Endothelial cell of umbilical vein (primary cell): ENCODE measurements at regions not wholly inside any gene's neighbourhood (a gene's known extent, or its start where the extent isn't known, plus 50 kb on each side); places are given as distances from the start of the nearest gene placed in this dataset.

Experiments used
- BruUV-seq: library from RNA; stranded (reverse); fragments of 400-500 nt; replicated peaks from 2 replicates; lab custom pipeline; 2021; lab: Mats Ljungman, UMichigan
- CTCF ChIA-PET: fragments of 300-600, 350-600 bp; sonication (Branson Sonifier 250); formaldehyde crosslinking; loops from one replicate; lab custom pipeline; 2021; ENCODE audit warnings: antibody characterized with exemption, inconsistent platforms; lab: Charles Lee
- POLR2A ChIA-PET: fragments of 300-600, 350-600 bp; sonication (Branson Sonifier 250); formaldehyde crosslinking; loops from one replicate; lab custom pipeline; 2021; ENCODE audit warnings: antibody characterized with exemption, inconsistent platforms; lab: Charles Lee
- DNase-seq: peaks from one replicate; pipeline ENCODE4 v3.0.0-alpha.2; 2011; ENCODE audit warnings: low read depth, low spot score
- FAIRE-seq: peaks from 2 replicates; lab custom pipeline; 2011; peaks lifted over from hg19 to GRCh38; lab: Jason Lieb, UNC
- H2AFZ ChIP-seq: 2 replicates; pipeline ENCODE4 v1.6.0; 2012; ENCODE audit warnings: low read depth, low read length, control low read depth, inconsistent platforms
- H3K27ac ChIP-seq: 2 replicates; pipeline ENCODE4 v1.5.1; 2011; ENCODE audit warnings: low read depth, mild to moderate bottlenecking, control low read depth, low read length, moderate library complexity; ENCODE audit not compliant: insufficient read depth
- H3K27me3 ChIP-seq, 2 experiments: 2 replicates each; pipeline versions ENCODE4 v1.6.0 to v1.6.1; 2011; ENCODE audit warnings: low read length in 2 of 2, mixed read lengths in 1 of 2; ENCODE audit not compliant: control insufficient read depth in 2 of 2, insufficient read depth in 2 of 2
- H3K36me3 ChIP-seq, 2 experiments: 2 replicates in 1 of 2; 3 replicates in 1 of 2; pipeline ENCODE4 v1.5.1; 2011; ENCODE audit warnings: low read length in 2 of 2, mild to moderate bottlenecking in 1 of 2, moderate library complexity in 1 of 2; ENCODE audit not compliant: control insufficient read depth in 2 of 2, insufficient read depth in 2 of 2; ENCODE audit errors: extremely low read depth in 1 of 2
- H3K4me1 ChIP-seq: 3 replicates; pipeline ENCODE4 v1.5.1; 2011; ENCODE audit warnings: mild to moderate bottlenecking, low read length; ENCODE audit not compliant: control insufficient read depth, insufficient read depth; ENCODE audit errors: extremely low read depth
- H3K4me2 ChIP-seq: 2 replicates; pipeline ENCODE4 v1.6.1; 2011; ENCODE audit warnings: low read length, control low read depth, mixed read lengths; ENCODE audit not compliant: insufficient read depth
- H3K4me3 ChIP-seq, 3 experiments: fragments of 200-600 bp in 1 of 3; sonication (generic), shearing (Covaris generic) in 1 of 3; replicated peaks in 1 of 3; 2 replicates each; pipeline ENCODE4 v1.5.1; 2011 to 2016; ENCODE audit warnings: control low read depth in 3 of 3, low read length in 3 of 3, mild to moderate bottlenecking in 2 of 3, inconsistent platforms in 1 of 3, low read depth in 1 of 3, moderate library complexity in 1 of 3; ENCODE audit not compliant: insufficient read depth in 1 of 3
- H3K79me2 ChIP-seq: 2 replicates; pipeline ENCODE4 v1.6.0; 2012; ENCODE audit warnings: low read length, inconsistent platforms; ENCODE audit not compliant: control insufficient read depth, insufficient read depth
- H3K9ac ChIP-seq: replicated peaks from 2 replicates; pipeline ENCODE3; 2011; ENCODE audit warnings: low read length, control low read depth; ENCODE audit not compliant: insufficient read depth; ENCODE audit errors: extremely low read depth
- H3K9me1 ChIP-seq: replicated peaks from 3 replicates; pipeline ENCODE4 v1.6.0; 2011; ENCODE audit warnings: mild to moderate bottlenecking, low read length; ENCODE audit not compliant: control insufficient read depth, insufficient read depth; ENCODE audit errors: extremely low read depth
- H3K9me3 ChIP-seq: replicated peaks from 2 replicates; pipeline ENCODE4 v1.5.1; 2012; ENCODE audit warnings: low read length, inconsistent platforms; ENCODE audit not compliant: control insufficient read depth, insufficient read depth
- H4K20me1 ChIP-seq: replicated peaks from 2 replicates; pipeline ENCODE3; 2011; ENCODE audit warnings: mild to moderate bottlenecking, low read length; ENCODE audit not compliant: control insufficient read depth, insufficient read depth; ENCODE audit errors: extremely low read depth
- EZH2 ChIP-seq: IDR thresholded peaks from 2 replicates; pipeline ENCODE4 v1.6.1; 2012; ENCODE audit warnings: borderline replicate concordance, low read depth, mild to moderate bottlenecking, moderate library complexity, low read length, inconsistent platforms; ENCODE audit not compliant: severe bottlenecking
- FOS ChIP-seq: IDR thresholded peaks from 2 replicates; pipeline ENCODE4 v1.6.1; 2011; ENCODE audit warnings: mild to moderate bottlenecking, low read length, moderate library complexity, borderline replicate concordance; ENCODE audit not compliant: insufficient read depth
- GATA2 ChIP-seq: IDR thresholded peaks from 2 replicates; pipeline ENCODE4 v1.7.0; 2011; ENCODE audit warnings: low read depth, mild to moderate bottlenecking, moderate library complexity, mixed read lengths, low read length; ENCODE audit not compliant: insufficient read length, insufficient read depth
- JUN ChIP-seq: IDR thresholded peaks from 2 replicates; pipeline ENCODE4 v1.6.1; 2011; ENCODE audit warnings: borderline replicate concordance, low read depth; ENCODE audit not compliant: insufficient read length, insufficient read depth
- MYC ChIP-seq: IDR thresholded peaks from one replicate; pipeline ENCODE4 v1.6.1; 2011; ENCODE audit warnings: mild to moderate bottlenecking, low read depth, low read length
- POLR2A ChIP-seq: IDR thresholded peaks from 2 replicates; pipeline ENCODE4 v1.6.1; 2012; ENCODE audit warnings: low read depth, mild to moderate bottlenecking, control low read depth, low read length
- POLR2AphosphoS5 ChIP-seq: IDR thresholded peaks from 2 replicates; pipeline ENCODE4 v1.6.1; 2012; ENCODE audit warnings: low read depth, mild to moderate bottlenecking, control low read depth, low read length, moderate library complexity; ENCODE audit not compliant: insufficient read depth
- dilution Hi-C: fragments of 300-500 bp; cut with MboI; formaldehyde crosslinking; loops from one replicate; pipeline ENCODE4 v1.15.0; 2019; ENCODE audit warnings: low sequenced_read_pairs; ENCODE audit not compliant: extremely low pct_ligation_motif_present
- intact Hi-C: fragments of 100-400 bp; cut with micrococcal nuclease; formaldehyde crosslinking; loops from one replicate; pipeline ENCODE4 v1.10.0; 2022
- TF ChIP-seq, protein P1 (sequence below): IDR thresholded peaks from 2 replicates; pipeline ENCODE4 v1.6.1; 2011; ENCODE audit not compliant: insufficient read depth, insufficient read length
- TF ChIP-seq, protein P2 (sequence below), 2 donors: IDR thresholded peaks; 1 replicate in 1 of 2; 2 replicates in 1 of 2; pipeline ENCODE4 v1.5.1; 2011; ENCODE audit warnings: low read length in 2 of 2, mild to moderate bottlenecking in 2 of 2, moderate library complexity in 2 of 2, control low read depth in 1 of 2, inconsistent platforms in 1 of 2, low read depth in 1 of 2; ENCODE audit not compliant: insufficient read depth in 1 of 2; ENCODE audit errors: extremely low read depth in 1 of 2

GRCh38 chr13:90866006-90866405, 481.5 kb upstream of the MIR17HG start:
- dilution Hi-C loops, result no loop called here
- Histone ChIP-seq H3K27me3 (no peaks in the 10 kb centered on the region), H3K9me3 (no peaks in the 10 kb centered on the region), H3K36me3 (no peaks in the 10 kb centered on the region), H3K4me2 (no peak overlapping the region), H3K4me3 (no peak overlapping the region), H3K9ac (no peak overlapping the region), H3K27ac (no peak overlapping the region), H3K79me2 (no peaks in the 10 kb centered on the region), H2AFZ (no peak overlapping the region), H3K4me1 (no peaks in the 10 kb centered on the region), H4K20me1 (no peaks in the 10 kb centered on the region), H3K9me1 (no peaks in the 10 kb centered on the region)
- POLR2A ChIA-PET, result no interaction called here
- intact Hi-C loops, result loop anchor here (2.0 to 10.0 kb wide), 5 partner anchors 151 to 1504 kb away; no protein-coding TSS in a partner anchor
- BruUV-seq, result no TSS peak
- TF ChIP-seq POLR2AphosphoS5 (no peak), JUN (no peak), EZH2 (no peak), FOS (no peak), GATA2 (no peak), MYC (no peak), POLR2A (no peak)
- TF ChIP-seq, protein P1, sequence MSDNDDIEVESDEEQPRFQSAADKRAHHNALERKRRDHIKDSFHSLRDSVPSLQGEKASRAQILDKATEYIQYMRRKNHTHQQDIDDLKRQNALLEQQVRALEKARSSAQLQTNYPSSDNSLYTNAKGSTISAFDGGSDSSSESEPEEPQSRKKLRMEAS, result no peak
- TF ChIP-seq, protein P2, sequence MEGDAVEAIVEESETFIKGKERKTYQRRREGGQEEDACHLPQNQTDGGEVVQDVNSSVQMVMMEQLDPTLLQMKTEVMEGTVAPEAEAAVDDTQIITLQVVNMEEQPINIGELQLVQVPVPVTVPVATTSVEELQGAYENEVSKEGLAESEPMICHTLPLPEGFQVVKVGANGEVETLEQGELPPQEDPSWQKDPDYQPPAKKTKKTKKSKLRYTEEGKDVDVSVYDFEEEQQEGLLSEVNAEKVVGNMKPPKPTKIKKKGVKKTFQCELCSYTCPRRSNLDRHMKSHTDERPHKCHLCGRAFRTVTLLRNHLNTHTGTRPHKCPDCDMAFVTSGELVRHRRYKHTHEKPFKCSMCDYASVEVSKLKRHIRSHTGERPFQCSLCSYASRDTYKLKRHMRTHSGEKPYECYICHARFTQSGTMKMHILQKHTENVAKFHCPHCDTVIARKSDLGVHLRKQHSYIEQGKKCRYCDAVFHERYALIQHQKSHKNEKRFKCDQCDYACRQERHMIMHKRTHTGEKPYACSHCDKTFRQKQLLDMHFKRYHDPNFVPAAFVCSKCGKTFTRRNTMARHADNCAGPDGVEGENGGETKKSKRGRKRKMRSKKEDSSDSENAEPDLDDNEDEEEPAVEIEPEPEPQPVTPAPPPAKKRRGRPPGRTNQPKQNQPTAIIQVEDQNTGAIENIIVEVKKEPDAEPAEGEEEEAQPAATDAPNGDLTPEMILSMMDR (IDR thresholded peaks at IDR 0.05; ENCODE audit: extremely low read depth in 1 of 2, insufficient read depth in 1 of 2, low read depth in 1 of 2, low read length in 2 of 2), result no peak
- CTCF ChIA-PET, result no interaction called here
- no peak for DNase-seq
- no peak for FAIRE-seq
